OCI-LY7 (cell line): ENCODE measurements at regions not wholly inside any gene's neighbourhood (a gene's known extent, or its start where the extent isn't known, plus 50 kb on each side); places are given as distances from the start of the nearest gene placed in this dataset.
"Not testable (repeated sequence)": the region's sequence is repeated elsewhere in the genome, so short reads cannot be mapped to it uniquely, and the experiment has no call there.

ENCODE experiments used
- EZH2phosphoT487 ChIP-seq: fragments of 200-600 bp; sonication (generic); IDR thresholded peaks from 2 replicates; pipeline ENCODE4 v1.6.1; 2018; ENCODE audit warnings: low read depth, borderline replicate concordance, mild to moderate bottlenecking, mixed run types, antibody characterized with exemption, low read length, moderate library complexity, mixed read lengths
- TF ChIP-seq, protein P1 (sequence below): fragments of 200-600 bp; sonication (generic); conservative IDR thresholded peaks from 2 replicates; pipeline ENCODE4 v1.5.1; 2014; ENCODE audit warnings: mild to moderate bottlenecking, antibody characterized with exemption, low read length, moderate library complexity, mixed read lengths

DNA sequence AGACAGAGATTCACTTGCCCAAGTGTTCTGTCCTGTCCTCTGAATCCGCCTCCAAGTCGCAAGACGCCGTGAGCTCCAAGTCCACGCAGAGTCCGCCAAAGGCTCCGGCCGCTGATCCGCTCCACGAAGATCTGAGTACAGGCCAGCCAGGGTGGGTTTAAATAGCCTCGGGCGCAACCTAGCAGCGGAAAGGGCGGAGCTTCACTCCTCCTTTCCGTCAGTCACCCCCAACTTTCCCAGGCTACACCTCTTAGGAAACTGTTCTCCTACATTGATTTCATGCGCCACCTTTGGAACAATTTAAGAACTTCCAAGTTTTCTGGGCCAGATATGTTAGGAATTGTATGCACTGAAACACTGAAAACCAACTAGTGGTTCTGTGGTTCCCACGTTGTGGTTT lies 301.8 kb downstream of the CWH43 start:
- TF ChIP-seq, protein P1, sequence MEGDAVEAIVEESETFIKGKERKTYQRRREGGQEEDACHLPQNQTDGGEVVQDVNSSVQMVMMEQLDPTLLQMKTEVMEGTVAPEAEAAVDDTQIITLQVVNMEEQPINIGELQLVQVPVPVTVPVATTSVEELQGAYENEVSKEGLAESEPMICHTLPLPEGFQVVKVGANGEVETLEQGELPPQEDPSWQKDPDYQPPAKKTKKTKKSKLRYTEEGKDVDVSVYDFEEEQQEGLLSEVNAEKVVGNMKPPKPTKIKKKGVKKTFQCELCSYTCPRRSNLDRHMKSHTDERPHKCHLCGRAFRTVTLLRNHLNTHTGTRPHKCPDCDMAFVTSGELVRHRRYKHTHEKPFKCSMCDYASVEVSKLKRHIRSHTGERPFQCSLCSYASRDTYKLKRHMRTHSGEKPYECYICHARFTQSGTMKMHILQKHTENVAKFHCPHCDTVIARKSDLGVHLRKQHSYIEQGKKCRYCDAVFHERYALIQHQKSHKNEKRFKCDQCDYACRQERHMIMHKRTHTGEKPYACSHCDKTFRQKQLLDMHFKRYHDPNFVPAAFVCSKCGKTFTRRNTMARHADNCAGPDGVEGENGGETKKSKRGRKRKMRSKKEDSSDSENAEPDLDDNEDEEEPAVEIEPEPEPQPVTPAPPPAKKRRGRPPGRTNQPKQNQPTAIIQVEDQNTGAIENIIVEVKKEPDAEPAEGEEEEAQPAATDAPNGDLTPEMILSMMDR, result not testable (repeated sequence)
- TF ChIP-seq EZH2phosphoT487, result not testable (repeated sequence)
